ENCODE measurements at regions not wholly inside any gene's neighbourhood (a gene's known extent, or its start where the extent isn't known, plus 50 kb on each side); places are given as distances from the start of the nearest gene placed in this dataset.

DNA sequence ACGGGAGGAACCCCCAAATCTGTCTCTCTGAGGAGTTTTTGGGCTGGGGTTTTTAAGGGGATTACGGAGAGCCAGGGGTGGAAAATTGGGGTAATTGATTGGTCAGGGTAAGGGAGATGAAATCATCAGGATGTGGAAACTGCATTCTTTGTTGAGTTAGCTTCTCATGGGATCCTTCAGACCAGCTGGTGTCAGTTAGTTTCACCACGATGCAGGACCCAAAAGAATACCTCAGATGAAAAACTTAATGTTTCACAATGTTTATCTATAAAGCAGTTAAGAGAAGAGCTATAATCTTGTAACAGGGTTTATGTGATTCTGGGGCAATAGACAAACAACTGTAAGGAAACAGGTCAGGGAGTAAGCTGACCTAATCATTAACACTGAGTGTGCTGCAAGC is 230.8 kb downstream of the POU4F1 start:
- TF ChIP-seq, protein P1, sequence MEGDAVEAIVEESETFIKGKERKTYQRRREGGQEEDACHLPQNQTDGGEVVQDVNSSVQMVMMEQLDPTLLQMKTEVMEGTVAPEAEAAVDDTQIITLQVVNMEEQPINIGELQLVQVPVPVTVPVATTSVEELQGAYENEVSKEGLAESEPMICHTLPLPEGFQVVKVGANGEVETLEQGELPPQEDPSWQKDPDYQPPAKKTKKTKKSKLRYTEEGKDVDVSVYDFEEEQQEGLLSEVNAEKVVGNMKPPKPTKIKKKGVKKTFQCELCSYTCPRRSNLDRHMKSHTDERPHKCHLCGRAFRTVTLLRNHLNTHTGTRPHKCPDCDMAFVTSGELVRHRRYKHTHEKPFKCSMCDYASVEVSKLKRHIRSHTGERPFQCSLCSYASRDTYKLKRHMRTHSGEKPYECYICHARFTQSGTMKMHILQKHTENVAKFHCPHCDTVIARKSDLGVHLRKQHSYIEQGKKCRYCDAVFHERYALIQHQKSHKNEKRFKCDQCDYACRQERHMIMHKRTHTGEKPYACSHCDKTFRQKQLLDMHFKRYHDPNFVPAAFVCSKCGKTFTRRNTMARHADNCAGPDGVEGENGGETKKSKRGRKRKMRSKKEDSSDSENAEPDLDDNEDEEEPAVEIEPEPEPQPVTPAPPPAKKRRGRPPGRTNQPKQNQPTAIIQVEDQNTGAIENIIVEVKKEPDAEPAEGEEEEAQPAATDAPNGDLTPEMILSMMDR (IDR thresholded peaks at IDR 0.05) = no peak
- no peak for TF ChIP-seq POLR2AphosphoS5 (IDR thresholded peaks at IDR 0.05)
- no peak for TF ChIP-seq POLR2A (IDR thresholded peaks at IDR 0.05)
- TF ChIP-seq EP300 (IDR thresholded peaks at IDR 0.05) = no peak
